ENCODE measurements at regions not wholly inside any gene's neighbourhood (a gene's known extent, or its start where the extent isn't known, plus 50 kb on each side); places are given as distances from the start of the nearest gene placed in this dataset.

- no peak for TF ChIP-seq CTCF (conservative IDR thresholded peaks at IDR 0.05; ENCODE audit: low read depth, low read length)
- no peak for TF ChIP-seq EZH2 (IDR thresholded peaks at IDR 0.05; ENCODE audit: borderline replicate concordance, low read depth, low read length, poor library complexity, severe bottlenecking)
These were observed 494.3 kb downstream of the SQOR start for GRCh38 chr15:46129145-46129544.
